A549 (cell line): ENCODE measurements at regions not wholly inside any gene's neighbourhood (a gene's known extent, or its start where the extent isn't known, plus 50 kb on each side); places are given as distances from the start of the nearest gene placed in this dataset.
"Not testable (repeated sequence)": the region's sequence is repeated elsewhere in the genome, so short reads cannot be mapped to it uniquely, and the experiment has no call there.

ENCODE experiments used
- ATAC-seq, 2 experiments: fragments of 200-7000 bp in 1 of 2; fragments of >200 bp in 1 of 2; cut with Nextera tagmentation in 1 of 2; cut with Tn5 transposase in 1 of 2; 3 replicates each; pipeline versions ENCODE4 v1.8.0 to v1.9.1; 2018 to 2020; ENCODE audit warnings: mild to moderate bottlenecking in 1 of 2, moderate library complexity in 1 of 2
- CTCF ChIA-PET: fragments of 300-600 bp; sonication (Branson Sonifier 250); formaldehyde crosslinking; extraction: SDS; loops from one replicate; lab custom pipeline; 2021; ENCODE audit warnings: antibody characterized with exemption, inconsistent platforms; lab: Yijun Ruan, JAX
- POLR2A ChIA-PET: fragments of 350-600 bp; formaldehyde crosslinking; extraction: SDS; loops from one replicate; lab custom pipeline; 2021; ENCODE audit warnings: antibody characterized with exemption, inconsistent platforms; lab: Yijun Ruan, JAX
- DNase-seq, 2 experiments: peaks; one replicate each; pipeline versions ENCODE4 v3.0.0 to v3.0.0-alpha.2; 2011 to 2016; ENCODE audit warnings: low read depth in 1 of 2, low spot score in 1 of 2
- FAIRE-seq: peaks from 2 replicates; lab custom pipeline; 2011; peaks lifted over from hg19 to GRCh38; lab: Jason Lieb, UNC
- H3K27ac ChIP-seq, 2 experiments: fragments of >200 bp; sonication (Bioruptor Twin); formaldehyde crosslinking; 3 replicates each; pipeline ENCODE4 v1.5.1; 2016 to 2017
- H3K4me1 ChIP-seq: fragments of >200 bp; sonication (Bioruptor Twin); formaldehyde crosslinking; 3 replicates; pipeline ENCODE4 v1.6.1; 2016
- H3K4me2 ChIP-seq: fragments of >200 bp; sonication (Bioruptor Twin); formaldehyde crosslinking; 3 replicates; pipeline ENCODE4 v1.6.1; 2016
- H3K4me3 ChIP-seq: fragments of >200 bp; sonication (Bioruptor Twin); formaldehyde crosslinking; 3 replicates; pipeline ENCODE4 v1.5.1; 2016
- H3K9me3 ChIP-seq: fragments of >200 bp; sonication (Bioruptor Twin); formaldehyde crosslinking; 3 replicates; pipeline ENCODE4 v1.6.1; 2016
- BCL3 ChIP-seq: fragments of >200 bp; sonication (Bioruptor Twin); formaldehyde crosslinking; IDR thresholded peaks from 3 replicates; pipeline ENCODE4 v1.6.1; 2016
- CEBPB ChIP-seq, 2 experiments: fragments of >200 bp in 1 of 2; sonication (Bioruptor Twin) in 1 of 2; formaldehyde crosslinking in 1 of 2; IDR thresholded peaks; 2 replicates each; pipeline ENCODE4 v1.6.1; 2012 to 2016
- ESRRA ChIP-seq: fragments of 150-350 bp; IDR thresholded peaks from 2 replicates; pipeline ENCODE4 v1.6.1; 2014; ENCODE audit warnings: mild to moderate bottlenecking, low read length, borderline replicate concordance
- FOXS1 ChIP-seq: fragments of 250-450 bp; sonication (Bioruptor Pico); IDR thresholded peaks from 2 replicates; pipeline ENCODE4 v1.5.0; 2020; ENCODE audit warnings: mild to moderate bottlenecking, moderate library complexity
- GATA3 ChIP-seq: IDR thresholded peaks from 2 replicates; pipeline ENCODE4 v1.6.1; 2012; ENCODE audit warnings: borderline replicate concordance
- HOXA7 ChIP-seq: fragments of 250-450 bp; sonication (Bioruptor Pico); IDR thresholded peaks from 2 replicates; pipeline ENCODE4 v1.5.0; 2020; ENCODE audit warnings: mild to moderate bottlenecking, moderate library complexity
- HOXB5 ChIP-seq: fragments of 250-450 bp; sonication (Bioruptor Pico); IDR thresholded peaks from 2 replicates; pipeline ENCODE4 v1.5.0; 2020; ENCODE audit warnings: mild to moderate bottlenecking, moderate library complexity
- MAX ChIP-seq: IDR thresholded peaks from 2 replicates; pipeline ENCODE4 v1.6.1; 2012
- NPAS2 ChIP-seq: fragments of 250-450 bp; sonication (Bioruptor Pico); IDR thresholded peaks from 2 replicates; pipeline ENCODE4 v1.8.0; 2022; ENCODE audit warnings: mild to moderate bottlenecking, moderate library complexity, borderline replicate concordance
- PHF8 ChIP-seq: fragments of 200-600 bp; sonication (generic); IDR thresholded peaks from 2 replicates; pipeline ENCODE4 v1.6.1; 2016; ENCODE audit warnings: low read depth, mild to moderate bottlenecking, antibody characterized with exemption, moderate library complexity, borderline replicate concordance
- RAD21 ChIP-seq, 2 experiments: fragments of >200 bp in 1 of 2; sonication (Bioruptor Twin) in 1 of 2; formaldehyde crosslinking in 1 of 2; IDR thresholded peaks in 1 of 2; conservative IDR thresholded peaks in 1 of 2; 2 replicates in 1 of 2; 3 replicates in 1 of 2; pipeline ENCODE4 v1.6.1; 2012 to 2018; ENCODE audit warnings: inconsistent platforms in 1 of 2
- RCOR1 ChIP-seq: fragments of 150-350 bp; IDR thresholded peaks from 2 replicates; pipeline ENCODE4 v1.6.1; 2014; ENCODE audit warnings: antibody characterized with exemption, low read length, low read depth
- TFCP2L1 ChIP-seq: fragments of 250-450 bp; sonication (Bioruptor Pico); IDR thresholded peaks from 2 replicates; pipeline ENCODE4 v1.5.0; 2021; ENCODE audit warnings: mild to moderate bottlenecking
- ZNF302 ChIP-seq: fragments of 250-450 bp; sonication (Bioruptor Pico); IDR thresholded peaks from 2 replicates; pipeline ENCODE4 v1.9.0; 2021; ENCODE audit warnings: inconsistent platforms, mild to moderate bottlenecking, moderate library complexity
- WGBS: methylation state at CpG from one replicate; pipeline ENCODE4 v1.1.6; 2017; ENCODE audit errors: missing lambda C conversion rate; 5-methylcytosine and 5-hydroxymethylcytosine counted together
- TF ChIP-seq, protein P1 (sequence below): fragments of 250-450 bp; sonication (Bioruptor Pico); IDR thresholded peaks from 2 replicates; pipeline ENCODE4 v1.5.0; 2021; ENCODE audit warnings: mild to moderate bottlenecking, moderate library complexity, borderline replicate concordance

DNA sequence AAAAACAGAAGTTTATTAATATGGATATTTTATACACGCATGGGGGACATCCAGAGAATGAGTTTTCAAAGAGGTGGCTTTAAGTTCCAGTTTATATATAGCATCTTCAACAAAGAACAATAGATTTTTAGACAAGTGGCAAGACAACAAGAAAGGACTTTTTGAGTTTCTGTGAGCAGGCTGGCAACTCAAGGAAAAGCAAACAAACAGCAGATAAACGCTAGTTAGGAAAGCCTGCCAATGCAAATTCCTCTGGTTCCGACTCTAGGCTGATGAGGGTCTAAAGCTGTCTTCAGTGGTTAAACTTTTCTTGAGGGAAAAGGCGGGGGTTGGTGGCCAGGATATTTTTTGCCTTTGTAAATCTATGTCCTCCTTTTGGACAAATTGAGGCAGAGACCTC lies 78.4 kb upstream of the EEA1 start (continued):
- TF ChIP-seq, protein P1, sequence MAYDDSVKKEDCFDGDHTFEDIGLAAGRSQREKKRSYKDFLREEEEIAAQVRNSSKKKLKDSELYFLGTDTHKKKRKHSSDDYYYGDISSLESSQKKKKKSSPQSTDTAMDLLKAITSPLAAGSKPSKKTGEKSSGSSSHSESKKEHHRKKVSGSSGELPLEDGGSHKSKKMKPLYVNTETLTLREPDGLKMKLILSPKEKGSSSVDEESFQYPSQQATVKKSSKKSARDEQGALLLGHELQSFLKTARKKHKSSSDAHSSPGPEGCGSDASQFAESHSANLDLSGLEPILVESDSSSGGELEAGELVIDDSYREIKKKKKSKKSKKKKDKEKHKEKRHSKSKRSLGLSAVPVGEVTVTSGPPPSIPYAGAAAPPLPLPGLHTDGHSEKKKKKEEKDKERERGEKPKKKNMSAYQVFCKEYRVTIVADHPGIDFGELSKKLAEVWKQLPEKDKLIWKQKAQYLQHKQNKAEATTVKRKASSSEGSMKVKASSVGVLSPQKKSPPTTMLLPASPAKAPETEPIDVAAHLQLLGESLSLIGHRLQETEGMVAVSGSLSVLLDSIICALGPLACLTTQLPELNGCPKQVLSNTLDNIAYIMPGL (CRISPR knock-in tag), result no peak
- TF ChIP-seq ESRRA, result no peak
- TF ChIP-seq NPAS2 (CRISPR knock-in tag), result no peak

GRCh38 chr12:93008044-93008778 lies 79.1 kb upstream of the EEA1 start:
- no peaks in the 10 kb centered on the region for H3K9me3 ChIP-seq
- ChIA-PET CTCF (interaction anchor here (1.3 to 1.7 kb wide), 4 partner anchors 14 to 411 kb away, joined by 3 to 4 read pairs (median 4); no protein-coding TSS in a partner anchor), POLR2A (no interaction called here)
- TF ChIP-seq TFCP2L1 (CRISPR knock-in tag) (no peak), HOXA7 (no peak), ZNF302 (CRISPR knock-in tag) (no peak), BCL3 (no peak), FOXS1 (no peak), MAX (no peak), PHF8 (no peak), RCOR1 (no peak)
- H3K4me3 ChIP-seq, result no peak overlapping the region
- ATAC-seq, result no peak
- no peak for FAIRE-seq
- 52% methylated on average over 3 of the region's 3 CpGs for WGBS
- no peak overlapping the region for H3K4me2 ChIP-seq
- no peak for DNase-seq
- no peaks in the 10 kb centered on the region for H3K4me1 ChIP-seq
- no peak overlapping the region for H3K27ac ChIP-seq

DNA sequence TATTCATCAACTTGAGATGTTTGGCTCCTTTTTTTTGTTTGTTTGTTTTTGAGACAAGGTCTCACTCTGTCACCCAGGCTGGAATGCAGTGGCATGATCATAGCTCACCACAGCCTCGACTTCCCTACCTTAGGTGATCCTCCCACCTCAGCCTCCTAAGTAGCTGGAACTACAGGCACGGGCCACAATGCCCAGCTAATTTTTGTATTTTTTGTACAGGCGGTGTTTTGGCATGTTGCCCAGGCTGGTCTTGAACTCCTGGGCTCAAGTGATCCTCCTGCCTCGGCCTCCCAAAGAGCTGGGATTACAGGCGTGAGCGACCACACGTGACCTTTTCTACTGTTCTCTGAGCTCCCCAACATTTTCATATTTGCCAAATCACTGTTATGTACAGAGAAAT lies 79.8 kb upstream of the EEA1 start:
- CTCF ChIA-PET, result interaction anchor here (1.3 to 1.8 kb wide), 4 partner anchors 10 to 410 kb away, joined by 3 to 5 read pairs (median 4); no protein-coding TSS in a partner anchor
- H3K9me3 ChIP-seq, H3K4me2 ChIP-seq, ATAC-seq, H3K4me3 ChIP-seq, FAIRE-seq, POLR2A ChIA-PET, DNase-seq, H3K27ac ChIP-seq, H3K4me1 ChIP-seq: not testable (repeated sequence)
- 63% methylated on average over 7 of the region's 7 CpGs for WGBS

DNA sequence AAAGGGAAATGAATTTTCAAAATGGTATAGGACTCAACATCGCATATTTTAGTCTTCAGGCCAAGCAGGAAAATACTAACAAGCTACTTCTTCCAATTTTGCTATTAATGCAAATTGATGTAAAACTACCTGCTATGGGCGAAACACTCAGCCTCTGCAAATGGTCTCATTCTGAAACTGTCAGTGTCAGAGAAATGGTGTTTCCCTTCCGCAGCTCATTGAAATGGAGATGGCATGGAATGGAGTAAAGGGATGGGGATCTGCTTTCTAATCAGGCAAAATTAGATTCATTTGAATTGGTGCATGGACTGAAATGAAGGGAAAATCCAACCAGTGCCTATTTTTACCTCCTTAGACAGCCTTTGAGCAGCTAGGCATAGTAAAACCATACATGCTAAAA lies 80.4 kb upstream of the EEA1 start:
- DNase-seq (no peak), ATAC-seq (no peak), FAIRE-seq (no peak)
- Histone ChIP-seq H3K4me1 (no peaks in the 10 kb centered on the region), H3K27ac (no peak overlapping the region), H3K4me2 (no peak overlapping the region), H3K4me3 (no peak overlapping the region), H3K9me3 (no peaks in the 10 kb centered on the region)
- ChIA-PET CTCF (interaction anchor here (0.6 to 1.8 kb wide), 5 partner anchors 9 to 410 kb away, joined by 3 to 5 read pairs (median 4); no protein-coding TSS in a partner anchor), POLR2A (no interaction called here)
- TF ChIP-seq HOXB5 (CRISPR knock-in tag), result no peak
- TF ChIP-seq CEBPB (IDR thresholded peaks at IDR 0.05), result no peak
- TF ChIP-seq RAD21 (conservative IDR thresholded peaks at IDR 0.05 in 1 of 2, IDR thresholded peaks at IDR 0.05 in 1 of 2), result no peak
- no peak for TF ChIP-seq GATA3
- 89% methylated on average over 3 of the region's 3 CpGs for WGBS
